Esophagus squamous epithelium (tissue), 4 donors: ENCODE measurements at regions not wholly inside any gene's neighbourhood (a gene's known extent, or its start where the extent isn't known, plus 50 kb on each side); places are given as distances from the start of the nearest gene placed in this dataset.

Source experiments
- CTCF ChIP-seq, 6 experiments: fragments of 450-650 bp in 4 of 6; fragments of 200-600 bp in 2 of 6; sonication (generic) in 2 of 6; IDR thresholded peaks; one replicate each; pipeline ENCODE4 v1.5.1; 2016 to 2019; ENCODE audit warnings: antibody characterized with exemption in 6 of 6, mild to moderate bottlenecking in 4 of 6, moderate library complexity in 4 of 6
- POLR2A ChIP-seq, 4 donors: fragments of 450-650 bp; IDR thresholded peaks; one replicate each; pipeline ENCODE4 v1.6.1; 2017; ENCODE audit warnings: antibody characterized with exemption in 4 of 4, mild to moderate bottlenecking in 4 of 4, moderate library complexity in 3 of 4

GRCh38 chr10:113291413-113291812, 261.4 kb upstream of the HABP2 start:
- TF ChIP-seq CTCF (IDR thresholded peaks at IDR 0.05) (no peak), POLR2A (IDR thresholded peaks at IDR 0.05) (no peak)
